ENCODE measurements at regions not wholly inside any gene's neighbourhood (a gene's known extent, or its start where the extent isn't known, plus 50 kb on each side); places are given as distances from the start of the nearest gene placed in this dataset.

- TF ChIP-seq ZNF384 (IDR thresholded peaks at IDR 0.05) (no peak), SP1 (IDR thresholded peaks at IDR 0.05) (no peak), BHLHE40 (IDR thresholded peaks at IDR 0.05; ENCODE audit: borderline replicate concordance) (no peak), CTBP1 (IDR thresholded peaks at IDR 0.05; ENCODE audit: borderline replicate concordance) (no peak), ELF4 (IDR thresholded peaks at IDR 0.05) (no peak), ARNT (IDR thresholded peaks at IDR 0.05) (no peak), TARDBP (IDR thresholded peaks at IDR 0.05) (no peak), SUZ12 (IDR thresholded peaks at IDR 0.05) (no peak), FOXM1 (IDR thresholded peaks at IDR 0.05; ENCODE audit: borderline replicate concordance) (no peak), FOXK2 (IDR thresholded peaks at IDR 0.05) (no peak), HDGF (IDR thresholded peaks at IDR 0.05; ENCODE audit: borderline replicate concordance) (no peak), LEF1 (IDR thresholded peaks at IDR 0.05; ENCODE audit: borderline replicate concordance) (no peak)
Observed at GRCh38 chr6:126662966-126663365, 323.1 kb downstream of the CENPW start.

Data from HEK293T (cell line).